IMR-90 (cell line): ENCODE measurements at regions not wholly inside any gene's neighbourhood (a gene's known extent, or its start where the extent isn't known, plus 50 kb on each side); places are given as distances from the start of the nearest gene placed in this dataset.

ENCODE experiments used
- ATAC-seq: fragments of 200-7000 bp; cut with Tn5 transposase; 2 replicates; pipeline ENCODE4 v1.9.1; 2020; ENCODE audit warnings: low read depth, mild to moderate bottlenecking, moderate library complexity
- BruUV-seq: library from RNA; stranded (reverse); fragments of 400-500 nt; replicated peaks from 2 replicates; lab custom pipeline; 2021; lab: Mats Ljungman, UMichigan
- CTCF ChIA-PET: fragments of 300-600 bp; formaldehyde crosslinking; extraction: SDS; loops from one replicate; lab custom pipeline; 2021; ENCODE audit warnings: antibody characterized with exemption; lab: Yijun Ruan, JAX
- POLR2A ChIA-PET: fragments of 300-600 bp; sonication (Branson Sonifier 250); formaldehyde crosslinking; loops from one replicate; lab custom pipeline; 2022; ENCODE audit warnings: antibody characterized with exemption; ENCODE audit not compliant: unreplicated experiment; lab: Charles Lee
- DNase-seq: peaks from one replicate; pipeline ENCODE4 v3.0.0; 2013
- H2AFZ ChIP-seq: replicated peaks from 2 replicates; pipeline ENCODE3; 2013; ENCODE audit warnings: low read length, mild to moderate bottlenecking; ENCODE audit not compliant: poor library complexity
- H2AK5ac ChIP-seq: 2 replicates; pipeline ENCODE4 v1.6.1; 2013; ENCODE audit warnings: low read depth, low read length, inconsistent platforms
- H2AK9ac ChIP-seq: replicated peaks from 2 replicates; pipeline ENCODE3; 2013; ENCODE audit warnings: mild to moderate bottlenecking, low read depth, low read length, moderate library complexity; ENCODE audit not compliant: poor library complexity
- H2BK120ac ChIP-seq: 2 replicates; pipeline ENCODE4 v1.6.1; 2013; ENCODE audit warnings: low read depth, low read length, inconsistent platforms
- H2BK15ac ChIP-seq: 3 replicates; pipeline ENCODE4 v1.6.1; 2013; ENCODE audit warnings: low read depth, low read length, inconsistent platforms
- H2BK20ac ChIP-seq: 2 replicates; pipeline ENCODE4 v1.6.1; 2013; ENCODE audit warnings: low read depth, mild to moderate bottlenecking, inconsistent platforms, low read length, moderate library complexity
- H2BK5ac ChIP-seq: 2 replicates; pipeline ENCODE4 v1.6.1; 2013; ENCODE audit warnings: mild to moderate bottlenecking, low read depth, low read length, inconsistent platforms; ENCODE audit not compliant: poor library complexity, severe bottlenecking
- H3K14ac ChIP-seq: replicated peaks from 2 replicates; pipeline ENCODE4 v1.6.1; 2013; ENCODE audit warnings: low read depth, low read length, inconsistent platforms
- H3K18ac ChIP-seq: 2 replicates; pipeline ENCODE4 v1.6.1; 2013; ENCODE audit warnings: low read depth, low read length, control low read depth
- H3K23ac ChIP-seq: 2 replicates; pipeline ENCODE4 v1.6.1; 2013; ENCODE audit warnings: low read depth, low read length, inconsistent platforms
- H3K27ac ChIP-seq: 2 replicates; pipeline ENCODE4 v1.5.1; 2013; ENCODE audit warnings: mild to moderate bottlenecking, control low read depth, low read length; ENCODE audit not compliant: insufficient read depth
- H3K27me3 ChIP-seq: 2 replicates; pipeline ENCODE4 v1.6.1; 2013; ENCODE audit warnings: low read length; ENCODE audit not compliant: control insufficient read depth, insufficient read depth
- H3K36me3 ChIP-seq: 2 replicates; pipeline ENCODE4 v1.6.1; 2013; ENCODE audit warnings: low read length, mixed read lengths; ENCODE audit not compliant: control insufficient read depth, insufficient read depth
- H3K4ac ChIP-seq: 2 replicates; pipeline ENCODE4 v1.6.1; 2013; ENCODE audit warnings: low read depth, low read length, inconsistent platforms
- H3K4me1 ChIP-seq: 2 replicates; pipeline ENCODE4 v1.6.1; 2013; ENCODE audit warnings: low read length, mixed read lengths; ENCODE audit not compliant: control insufficient read depth, insufficient read depth
- H3K4me2 ChIP-seq: 2 replicates; pipeline ENCODE4 v1.6.1; 2013; ENCODE audit warnings: low read depth, mild to moderate bottlenecking, control low read depth, low read length, moderate library complexity
- H3K4me3 ChIP-seq: 2 replicates; pipeline ENCODE4 v1.5.1; 2013; ENCODE audit warnings: low read depth, mild to moderate bottlenecking, control low read depth, low read length, moderate library complexity; ENCODE audit not compliant: insufficient read depth
- H3K56ac ChIP-seq: 2 replicates; pipeline ENCODE4 v1.6.1; 2013; ENCODE audit warnings: low read length, inconsistent platforms; ENCODE audit not compliant: insufficient read depth; ENCODE audit errors: extremely low read depth
- H3K79me1 ChIP-seq, 2 experiments: 2 replicates each; pipeline ENCODE4 v1.6.1; 2013; ENCODE audit warnings: low read length in 2 of 2, inconsistent platforms in 1 of 2, low read depth in 1 of 2
- H3K9ac ChIP-seq: 2 replicates; pipeline ENCODE4 v1.6.1; 2013; ENCODE audit warnings: low read depth, low read length, control low read depth
- H3K9me1 ChIP-seq: 2 replicates; pipeline ENCODE4 v1.6.1; 2013; ENCODE audit warnings: low read length, inconsistent platforms; ENCODE audit not compliant: insufficient read depth
- H3K9me3 ChIP-seq: 2 replicates; pipeline ENCODE4 v1.6.1; 2013; ENCODE audit warnings: low read length; ENCODE audit not compliant: control insufficient read depth, insufficient read depth
- H4K20me1 ChIP-seq: 2 replicates; pipeline ENCODE4 v1.6.1; 2013; ENCODE audit warnings: low read length, inconsistent platforms; ENCODE audit not compliant: insufficient read depth
- H4K5ac ChIP-seq: 2 replicates; pipeline ENCODE4 v1.6.1; 2013; ENCODE audit warnings: mild to moderate bottlenecking, low read depth, low read length, control low read depth
- H4K8ac ChIP-seq, 2 experiments: 2 replicates each; pipeline ENCODE4 v1.6.1; 2013; ENCODE audit warnings: low read depth in 2 of 2, low read length in 2 of 2, control low read depth in 1 of 2, inconsistent platforms in 1 of 2
- H4K91ac ChIP-seq: 2 replicates; pipeline ENCODE4 v1.6.1; 2013; ENCODE audit warnings: low read depth, low read length, inconsistent platforms; ENCODE audit not compliant: insufficient read depth
- BHLHE40 ChIP-seq: fragments of 150-350 bp; IDR thresholded peaks from 2 replicates; pipeline ENCODE4 v1.6.1; 2016; ENCODE audit warnings: mild to moderate bottlenecking, low read depth, low read length
- CEBPB ChIP-seq: IDR thresholded peaks from 2 replicates; pipeline ENCODE4 v1.6.1; 2012; ENCODE audit warnings: low read depth, low read length, improper control_type of control experiment
- CHD1 ChIP-seq: IDR thresholded peaks from 2 replicates; pipeline ENCODE4 v1.6.1; 2012; ENCODE audit warnings: low read depth, low read length, improper control_type of control experiment
- CTCF ChIP-seq: conservative IDR thresholded peaks from 2 replicates; pipeline ENCODE4 v1.5.1; 2012; ENCODE audit warnings: mild to moderate bottlenecking, low read depth, low read length, improper control_type of control experiment
- FOS ChIP-seq: fragments of 150-350 bp; IDR thresholded peaks from 2 replicates; pipeline ENCODE4 v1.6.1; 2016; ENCODE audit warnings: low read depth, low read length
- MAFK ChIP-seq: IDR thresholded peaks from 2 replicates; pipeline ENCODE4 v1.6.1; 2012; ENCODE audit warnings: low read depth, low read length, improper control_type of control experiment
- MAZ ChIP-seq: IDR thresholded peaks from 2 replicates; pipeline ENCODE4 v1.6.1; 2012; ENCODE audit warnings: low read depth, mild to moderate bottlenecking, low read length, improper control_type of control experiment, moderate library complexity, borderline replicate concordance
- MXI1 ChIP-seq: IDR thresholded peaks from 2 replicates; pipeline ENCODE4 v1.6.1; 2012; ENCODE audit warnings: low read depth, mild to moderate bottlenecking, low read length, moderate library complexity, borderline replicate concordance
- NFE2L2 ChIP-seq: fragments of 150-350 bp; IDR thresholded peaks from 2 replicates; pipeline ENCODE4 v1.6.1; 2016; ENCODE audit warnings: low read depth, mild to moderate bottlenecking, low read length
- POLR2A ChIP-seq: IDR thresholded peaks from 2 replicates; pipeline ENCODE4 v1.6.1; 2012; ENCODE audit warnings: mild to moderate bottlenecking, low read depth, low read length
- RAD21 ChIP-seq: IDR thresholded peaks from 2 replicates; pipeline ENCODE4 v1.6.1; 2012; ENCODE audit warnings: low read length, improper control_type of control experiment
- RCOR1 ChIP-seq: IDR thresholded peaks from 2 replicates; pipeline ENCODE4 v1.6.1; 2012; ENCODE audit warnings: mild to moderate bottlenecking, low read length, improper control_type of control experiment; ENCODE audit not compliant: insufficient replicate concordance
- RFX5 ChIP-seq: IDR thresholded peaks from 2 replicates; pipeline ENCODE4 v1.8.0; 2012; ENCODE audit warnings: low read depth, mild to moderate bottlenecking, low read length, moderate library complexity
- SMC3 ChIP-seq: fragments of 150-350 bp; IDR thresholded peaks from 2 replicates; pipeline ENCODE4 v1.6.1; 2016; ENCODE audit warnings: low read depth, mild to moderate bottlenecking, antibody characterized with exemption, low read length, moderate library complexity
- USF2 ChIP-seq: fragments of 150-350 bp; IDR thresholded peaks from 2 replicates; pipeline ENCODE4 v1.6.1; 2017; ENCODE audit warnings: mild to moderate bottlenecking, antibody characterized with exemption, low read length, low read depth
- WGBS, 2 experiments: methylation state at CpG; one replicate each; pipeline versions ENCODE4 v1.1.5 to v1.1.7; 2013; ENCODE audit warnings: missing lambda C conversion rate in 2 of 2; ENCODE audit not compliant: insufficient read length in 1 of 2; ENCODE audit errors: extremely low coverage in 2 of 2; 5-methylcytosine and 5-hydroxymethylcytosine counted together
- dilution Hi-C: fragments of 300-500 bp; cut with HindIII; formaldehyde crosslinking; loops from one replicate; pipeline ENCODE4 v1.14.3; 2018; ENCODE audit warnings: low sequenced_read_pairs; ENCODE audit not compliant: unreplicated experiment
- in situ Hi-C: fragments of 300-500 bp; cut with MboI; formaldehyde crosslinking; loops from 3 replicates; pipeline ENCODE4 v1.14.3; 2019; ENCODE audit warnings: low sequenced_read_pairs, inconsistent platforms, mixed read lengths
- intact Hi-C: fragments of 100-400 bp; cut with micrococcal nuclease; formaldehyde crosslinking; loops from 2 replicates; pipeline ENCODE4 v1.10.0; 2022
- TF ChIP-seq, protein P1 (sequence below): fragments of 150-350 bp; IDR thresholded peaks from 2 replicates; pipeline ENCODE4 v1.6.1; 2016; ENCODE audit warnings: low read depth, mild to moderate bottlenecking, low read length, moderate library complexity, borderline replicate concordance

DNA sequence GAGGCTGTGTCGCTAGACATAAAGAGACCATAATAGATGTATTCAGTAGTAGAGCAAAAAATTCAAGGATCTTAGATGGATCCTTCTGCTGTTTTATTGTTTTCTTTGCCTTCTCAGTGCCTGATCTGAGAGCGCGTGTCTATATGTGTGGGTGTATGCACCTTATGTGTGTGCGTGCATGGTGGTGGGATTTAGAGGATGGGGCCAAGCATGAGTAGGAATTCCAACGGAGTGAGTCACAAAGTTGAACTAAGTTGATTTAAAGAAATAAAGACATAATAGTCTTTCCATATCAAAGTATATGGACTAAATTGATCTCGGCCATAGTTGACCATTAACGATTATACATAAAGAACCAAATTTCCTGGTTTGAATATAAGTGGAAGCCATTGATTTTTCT lies 178.7 kb downstream of the CYYR1 start:
- Histone ChIP-seq H3K4me3 (no peak overlapping the region), H3K9me1 (no peaks in the 10 kb centered on the region), H3K9me3 (0 out of 2 replicates have a peak, but pooled peaks cover 2% of the 10 kb centered on the region), H2AFZ (no peak overlapping the region), H3K4ac (no peak overlapping the region), H3K56ac (no peak overlapping the region), H2AK9ac (no peak overlapping the region), H3K79me1 (no peaks in the 10 kb centered on the region), H3K4me2 (no peak overlapping the region), H4K8ac (no peak overlapping the region), H4K5ac (no peak overlapping the region), H4K91ac (no peak overlapping the region), H2BK5ac (no peak overlapping the region), H3K23ac (no peak overlapping the region), H2BK15ac (no peak overlapping the region), H3K27me3 (no peaks in the 10 kb centered on the region), H3K4me1 (no peaks in the 10 kb centered on the region), H2BK120ac (no peak overlapping the region), H3K14ac (no peak overlapping the region), H2AK5ac (no peak overlapping the region), H3K27ac (no peak overlapping the region), H4K20me1 (no peaks in the 10 kb centered on the region), H3K9ac (no peak overlapping the region), H2BK20ac (no peak overlapping the region), H3K36me3 (no peaks in the 10 kb centered on the region), H3K18ac (no peak overlapping the region)
- no TSS peak for BruUV-seq
- dilution Hi-C loops = no loop called here
- POLR2A ChIA-PET = no interaction called here
- TF ChIP-seq MAZ = no peak
- no peak for TF ChIP-seq MAFK
- TF ChIP-seq USF2 = no peak
- no peak for TF ChIP-seq CEBPB
- TF ChIP-seq RAD21 = no peak
- TF ChIP-seq POLR2A = no peak
- TF ChIP-seq RCOR1 = no peak
- TF ChIP-seq MXI1 = no peak
- TF ChIP-seq CHD1 = no peak
- no peak for TF ChIP-seq FOS
- TF ChIP-seq, protein P1, sequence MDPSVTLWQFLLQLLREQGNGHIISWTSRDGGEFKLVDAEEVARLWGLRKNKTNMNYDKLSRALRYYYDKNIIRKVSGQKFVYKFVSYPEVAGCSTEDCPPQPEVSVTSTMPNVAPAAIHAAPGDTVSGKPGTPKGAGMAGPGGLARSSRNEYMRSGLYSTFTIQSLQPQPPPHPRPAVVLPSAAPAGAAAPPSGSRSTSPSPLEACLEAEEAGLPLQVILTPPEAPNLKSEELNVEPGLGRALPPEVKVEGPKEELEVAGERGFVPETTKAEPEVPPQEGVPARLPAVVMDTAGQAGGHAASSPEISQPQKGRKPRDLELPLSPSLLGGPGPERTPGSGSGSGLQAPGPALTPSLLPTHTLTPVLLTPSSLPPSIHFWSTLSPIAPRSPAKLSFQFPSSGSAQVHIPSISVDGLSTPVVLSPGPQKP = no peak
- TF ChIP-seq SMC3 = no peak
- no peak for TF ChIP-seq BHLHE40
- no peak for TF ChIP-seq NFE2L2
- TF ChIP-seq RFX5 = no peak
- TF ChIP-seq CTCF = no peak
- no CpG with 5 or more reads among the region's 7 CpGs for WGBS, 2 experiments
- ATAC-seq (no peak), DNase-seq (no peak)
- intact Hi-C loops = no loop called here
- CTCF ChIA-PET = no interaction called here
- in situ Hi-C loops = no loop called here
